ENCODE measurements at regions not wholly inside any gene's neighbourhood (a gene's known extent, or its start where the extent isn't known, plus 50 kb on each side); places are given as distances from the start of the nearest gene placed in this dataset.

DNA sequence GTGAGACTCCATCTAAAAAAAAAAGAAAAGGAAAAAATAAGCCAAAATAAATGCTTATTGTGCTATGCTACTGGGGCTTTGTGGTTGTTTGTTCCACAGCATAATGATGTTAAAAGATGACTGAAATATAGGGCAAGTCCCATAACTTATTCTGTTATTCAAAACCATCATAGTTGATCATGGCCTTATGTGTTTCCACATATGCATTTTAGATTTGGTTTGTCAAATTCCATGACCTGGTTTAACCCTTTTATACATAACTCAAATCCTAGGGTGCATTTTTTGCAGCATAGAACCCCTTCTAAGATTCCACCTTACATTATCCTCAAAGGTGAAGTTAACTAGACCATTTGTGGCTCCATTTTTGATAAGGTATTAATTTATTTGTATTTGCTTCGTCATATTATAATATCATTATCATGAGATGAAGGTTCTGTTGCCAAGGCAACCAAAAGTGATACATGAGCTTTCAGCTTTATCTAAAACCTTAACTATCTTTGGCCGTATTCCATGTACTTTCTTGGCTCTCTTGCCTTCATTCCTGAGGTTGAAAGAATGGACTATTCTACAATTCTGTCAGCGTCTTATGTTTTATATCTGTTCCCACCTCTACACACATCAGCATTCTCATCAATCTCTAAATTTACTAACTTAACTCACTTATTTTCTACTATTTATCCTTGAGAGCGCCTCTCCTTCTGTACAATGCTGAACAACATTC lies 138.7 kb upstream of the DYRK2 start:
- no peak for TF ChIP-seq ZNF274 (IDR thresholded peaks at IDR 0.05; ENCODE audit: low read depth, low read length)
- no peak for TF ChIP-seq YY1 (IDR thresholded peaks at IDR 0.05; ENCODE audit: insufficient read depth, insufficient read length)
